PC-3 (cell line): ENCODE measurements at regions not wholly inside any gene's neighbourhood (a gene's known extent, or its start where the extent isn't known, plus 50 kb on each side); places are given as distances from the start of the nearest gene placed in this dataset.

Source experiments
- ATAC-seq: fragments of 200-7000 bp; cut with Tn5 transposase; 2 replicates; pipeline ENCODE4 v1.9.1; 2020; ENCODE audit warnings: mild to moderate bottlenecking, moderate library complexity
- BruUV-seq: library from RNA; stranded (reverse); fragments of 400-500 nt; replicated peaks from 2 replicates; lab custom pipeline; 2021; lab: Mats Ljungman, UMichigan
- CTCF ChIA-PET: fragments of 300-600 bp; sonication (Branson Sonifier 250); formaldehyde crosslinking; loops from one replicate; lab custom pipeline; 2022; ENCODE audit warnings: antibody characterized with exemption; lab: Charles Lee
- POLR2A ChIA-PET: fragments of 300-600 bp; sonication (Branson Sonifier 250); formaldehyde crosslinking; loops from one replicate; lab custom pipeline; 2022; ENCODE audit warnings: antibody characterized with exemption; ENCODE audit not compliant: unreplicated experiment; lab: Charles Lee
- DNase-seq: peaks from one replicate; pipeline ENCODE4 v3.0.0-alpha.2; 2015
- H2AFZ ChIP-seq: fragments of 300-600 bp; sonication (generic); 2 replicates; pipeline ENCODE4 v1.6.0; 2016; ENCODE audit warnings: antibody characterized with exemption, low read length
- H3F3A ChIP-seq: fragments of 300-600 bp; sonication (generic); one replicate; pipeline ENCODE4 v1.6.0; 2017; ENCODE audit warnings: antibody characterized with exemption, low read length, control low read depth, mild to moderate bottlenecking; ENCODE audit not compliant: unreplicated experiment
- H3K27ac ChIP-seq: fragments of 300-600 bp; sonication (generic); 2 replicates; pipeline ENCODE4 v1.5.1; 2016; ENCODE audit warnings: mild to moderate bottlenecking, low read length
- H3K27me3 ChIP-seq: fragments of 300-600 bp; sonication (generic); 2 replicates; pipeline ENCODE4 v1.6.1; 2016; ENCODE audit warnings: low read length, mixed read lengths
- H3K36me3 ChIP-seq: fragments of 300-600 bp; sonication (generic); 2 replicates; pipeline ENCODE4 v1.6.1; 2016; ENCODE audit warnings: low read depth, mixed run types, low read length, mixed read lengths
- H3K4me1 ChIP-seq: fragments of 300-600 bp; sonication (generic); 2 replicates; pipeline ENCODE4 v1.5.1; 2016; ENCODE audit warnings: low read length; ENCODE audit not compliant: insufficient read depth
- H3K4me2 ChIP-seq: fragments of 300-600 bp; sonication (generic); 2 replicates; pipeline ENCODE4 v1.6.0; 2016; ENCODE audit warnings: low read length
- H3K4me3 ChIP-seq: fragments of 300-600 bp; sonication (generic); 2 replicates; pipeline ENCODE4 v1.5.1; 2016; ENCODE audit warnings: mild to moderate bottlenecking, low read length, mixed read lengths
- H3K79me2 ChIP-seq: fragments of 300-600 bp; sonication (generic); 2 replicates; pipeline ENCODE4 v1.6.1; 2017; ENCODE audit warnings: low read length, mixed read lengths
- H3K9ac ChIP-seq: fragments of 300-600 bp; sonication (generic); 2 replicates; pipeline ENCODE4 v1.6.0; 2016; ENCODE audit warnings: mild to moderate bottlenecking, low read length
- H3K9me2 ChIP-seq: fragments of 300-600 bp; sonication (generic); replicated peaks from 2 replicates; pipeline ENCODE4 v1.6.1; 2016; ENCODE audit warnings: mixed run types, low read length, mixed read lengths
- H3K9me3 ChIP-seq: fragments of 300-600 bp; sonication (generic); 2 replicates; pipeline ENCODE4 v1.6.1; 2016; ENCODE audit warnings: low read length, mixed read lengths
- H4K20me1 ChIP-seq: fragments of 300-600 bp; sonication (generic); 2 replicates; pipeline ENCODE4 v1.6.1; 2016; ENCODE audit warnings: low read length, mixed read lengths
- EZH2 ChIP-seq: fragments of 300-600 bp; sonication (generic); IDR thresholded peaks from one replicate; pipeline ENCODE4 v1.6.1; 2017; ENCODE audit warnings: antibody characterized with exemption, mild to moderate bottlenecking, low read length; ENCODE audit not compliant: unreplicated experiment
- EZH2phosphoT487 ChIP-seq: fragments of 300-600 bp; sonication (generic); IDR thresholded peaks from 2 replicates; pipeline ENCODE4 v1.6.1; 2018; ENCODE audit warnings: mild to moderate bottlenecking, antibody characterized with exemption, low read length, borderline replicate concordance
- intact Hi-C: fragments of 100-400 bp; cut with micrococcal nuclease; formaldehyde crosslinking; loops from 2 replicates; pipeline ENCODE4 v1.9.0; 2023
- TF ChIP-seq, protein P1 (sequence below): fragments of 300-600 bp; sonication (generic); conservative IDR thresholded peaks from 2 replicates; pipeline ENCODE4 v1.5.1; 2017; ENCODE audit warnings: antibody characterized with exemption, low read depth, mild to moderate bottlenecking, low read length

DNA sequence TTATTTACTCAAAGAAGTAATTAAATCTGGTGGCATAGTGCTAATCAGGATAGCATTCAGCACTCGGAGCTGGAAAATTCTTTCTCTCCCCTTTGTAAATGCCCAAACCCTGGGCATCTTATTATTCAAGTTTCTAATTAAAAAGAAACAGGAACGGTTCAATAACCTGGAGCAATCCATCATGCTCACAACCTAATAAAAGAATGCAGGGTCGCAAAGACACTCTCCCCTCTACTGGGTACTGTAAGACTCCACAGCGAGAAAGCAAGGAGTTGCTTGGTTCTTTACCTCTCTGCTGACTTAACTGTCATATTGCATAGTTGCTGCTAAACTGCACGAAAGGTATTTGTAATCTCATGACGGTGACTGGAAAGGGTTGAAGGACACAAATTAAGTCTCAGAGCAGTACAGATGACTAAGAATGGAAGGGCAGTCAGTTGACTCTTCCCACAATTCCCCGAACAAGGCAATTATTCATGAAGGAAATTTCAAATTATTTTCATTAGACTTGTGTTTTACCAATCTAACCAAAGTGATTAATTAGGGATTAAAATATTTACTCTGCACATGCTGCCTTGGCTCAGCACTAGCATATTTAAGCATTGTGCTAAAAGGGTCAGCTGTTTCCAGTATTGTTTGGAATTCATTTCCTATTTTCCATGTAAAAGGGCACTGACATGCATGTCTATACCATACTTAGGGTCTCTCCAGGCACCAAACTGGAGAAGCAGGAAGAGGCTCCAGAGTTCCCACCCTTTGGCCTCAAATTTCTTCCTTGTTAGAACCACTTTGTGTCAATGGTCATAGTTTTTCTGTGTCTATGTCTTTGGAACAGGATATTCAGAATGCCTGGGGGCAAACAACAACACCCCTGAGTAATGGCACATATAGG lies 182.2 kb downstream of the EXOC5 start:
- Histone ChIP-seq H3K27ac (no peak overlapping the region), H3K4me2 (no peak overlapping the region), H3K9me2 (no peaks in the 10 kb centered on the region), H3K4me3 (no peak overlapping the region), H3K9me3 (no peaks in the 10 kb centered on the region), H2AFZ (no peak overlapping the region), H4K20me1 (no peaks in the 10 kb centered on the region), H3K4me1 (no peaks in the 10 kb centered on the region), H3F3A (no peaks in the 10 kb centered on the region), H3K79me2 (no peaks in the 10 kb centered on the region), H3K9ac (no peak overlapping the region), H3K27me3 (peaks cover 92% of the 10 kb centered on the region), H3K36me3 (no peaks in the 10 kb centered on the region)
- DNase-seq (no peak), ATAC-seq (no peak)
- ChIA-PET CTCF (no interaction called here), POLR2A (no interaction called here)
- TF ChIP-seq EZH2phosphoT487 (no peak), EZH2 (no peak)
- TF ChIP-seq, protein P1, sequence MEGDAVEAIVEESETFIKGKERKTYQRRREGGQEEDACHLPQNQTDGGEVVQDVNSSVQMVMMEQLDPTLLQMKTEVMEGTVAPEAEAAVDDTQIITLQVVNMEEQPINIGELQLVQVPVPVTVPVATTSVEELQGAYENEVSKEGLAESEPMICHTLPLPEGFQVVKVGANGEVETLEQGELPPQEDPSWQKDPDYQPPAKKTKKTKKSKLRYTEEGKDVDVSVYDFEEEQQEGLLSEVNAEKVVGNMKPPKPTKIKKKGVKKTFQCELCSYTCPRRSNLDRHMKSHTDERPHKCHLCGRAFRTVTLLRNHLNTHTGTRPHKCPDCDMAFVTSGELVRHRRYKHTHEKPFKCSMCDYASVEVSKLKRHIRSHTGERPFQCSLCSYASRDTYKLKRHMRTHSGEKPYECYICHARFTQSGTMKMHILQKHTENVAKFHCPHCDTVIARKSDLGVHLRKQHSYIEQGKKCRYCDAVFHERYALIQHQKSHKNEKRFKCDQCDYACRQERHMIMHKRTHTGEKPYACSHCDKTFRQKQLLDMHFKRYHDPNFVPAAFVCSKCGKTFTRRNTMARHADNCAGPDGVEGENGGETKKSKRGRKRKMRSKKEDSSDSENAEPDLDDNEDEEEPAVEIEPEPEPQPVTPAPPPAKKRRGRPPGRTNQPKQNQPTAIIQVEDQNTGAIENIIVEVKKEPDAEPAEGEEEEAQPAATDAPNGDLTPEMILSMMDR: no peak
- intact Hi-C loops: no loop called here
- no TSS peak for BruUV-seq

DNA sequence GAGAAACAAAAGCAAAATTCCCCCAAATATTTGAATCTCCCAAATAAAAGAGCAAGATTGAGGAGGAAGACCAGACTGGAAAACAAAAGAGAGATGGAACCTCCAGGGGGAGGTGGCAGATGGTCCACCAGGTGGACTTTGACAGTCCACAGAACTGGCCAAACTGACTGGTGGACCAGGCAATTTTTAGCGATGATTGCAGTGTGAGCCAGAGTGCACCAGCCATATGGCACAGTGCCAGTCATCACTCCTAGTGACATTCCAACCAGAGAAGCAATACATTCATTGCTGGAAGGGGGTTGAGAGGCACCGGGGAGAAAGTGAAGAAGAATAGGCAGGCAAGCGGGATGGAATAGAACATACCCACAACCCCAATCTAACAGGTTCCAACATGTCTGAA lies 182.9 kb downstream of the EXOC5 start:
- H3K27ac ChIP-seq: no peak overlapping the region
- no peaks in the 10 kb centered on the region for H4K20me1 ChIP-seq
- H2AFZ ChIP-seq: no peak overlapping the region
- no peaks in the 10 kb centered on the region for H3K9me3 ChIP-seq
- TF ChIP-seq EZH2 (no peak), EZH2phosphoT487 (no peak)
- TF ChIP-seq, protein P1: no peak
- BruUV-seq: no TSS peak
- H3K9ac ChIP-seq: no peak overlapping the region
- DNase-seq (no peak), ATAC-seq (no peak)
- peaks cover 93% of the 10 kb centered on the region for H3K27me3 ChIP-seq
- H3K4me3 ChIP-seq: no peak overlapping the region
- no peaks in the 10 kb centered on the region for H3K79me2 ChIP-seq
- no peak overlapping the region for H3K4me2 ChIP-seq
- intact Hi-C loops: no loop called here
- H3K4me1 ChIP-seq: no peaks in the 10 kb centered on the region
- H3K36me3 ChIP-seq: no peaks in the 10 kb centered on the region
- CTCF ChIA-PET: no interaction called here
- POLR2A ChIA-PET: no interaction called here
- no peaks in the 10 kb centered on the region for H3F3A ChIP-seq
- H3K9me2 ChIP-seq: no peaks in the 10 kb centered on the region

DNA sequence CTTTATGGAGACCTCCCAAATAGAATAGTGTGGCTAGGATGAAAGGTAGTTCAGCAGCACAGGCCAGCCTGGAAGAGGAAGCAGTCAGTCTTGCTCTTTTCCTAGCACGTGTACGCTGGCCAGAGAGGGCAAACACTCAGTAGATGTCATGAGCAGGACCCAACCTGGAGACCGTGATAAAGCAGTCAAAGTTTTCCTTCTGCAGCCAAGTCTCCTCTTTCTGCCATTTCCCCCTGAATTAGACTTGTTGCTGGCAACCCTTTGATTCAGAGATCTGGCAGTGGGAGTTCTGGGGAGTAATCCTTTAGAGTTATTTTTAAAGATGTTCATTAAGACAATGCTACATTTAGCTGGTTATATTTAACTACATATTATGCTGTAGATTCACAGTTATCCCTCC lies 183.7 kb downstream of the EXOC5 start:
- CTCF ChIA-PET: no interaction called here
- ATAC-seq (no peak), DNase-seq (no peak)
- Histone ChIP-seq H3K79me2 (no peaks in the 10 kb centered on the region), H3K36me3 (no peaks in the 10 kb centered on the region), H3K9me2 (no peaks in the 10 kb centered on the region), H3F3A (no peaks in the 10 kb centered on the region), H3K27ac (no peak overlapping the region), H3K9me3 (no peaks in the 10 kb centered on the region), H2AFZ (no peak overlapping the region), H3K4me3 (no peak overlapping the region), H3K4me1 (no peaks in the 10 kb centered on the region), H4K20me1 (no peaks in the 10 kb centered on the region), H3K4me2 (no peak overlapping the region), H3K9ac (no peak overlapping the region), H3K27me3 (peaks cover 90% of the 10 kb centered on the region)
- intact Hi-C loops: no loop called here
- no peak for TF ChIP-seq EZH2
- TF ChIP-seq, protein P1: no peak
- no peak for TF ChIP-seq EZH2phosphoT487
- POLR2A ChIA-PET: no interaction called here
- BruUV-seq: no TSS peak
